ENCODE measurements at regions not wholly inside any gene's neighbourhood (a gene's known extent, or its start where the extent isn't known, plus 50 kb on each side); places are given as distances from the start of the nearest gene placed in this dataset.

GRCh38 chr7:118372530-118372929, 148.0 kb downstream of the ANKRD7 start:
- TF ChIP-seq CTCF (IDR thresholded peaks at IDR 0.05; ENCODE audit: poor library complexity, severe bottlenecking) (no peak), REST (IDR thresholded peaks at IDR 0.05; ENCODE audit: borderline replicate concordance) (no peak), MXI1 (conservative IDR thresholded peaks at IDR 0.05; ENCODE audit: poor library complexity, severe bottlenecking) (no peak), EP300 (conservative IDR thresholded peaks at IDR 0.05; ENCODE audit: poor library complexity, severe bottlenecking) (no peak), POLR2AphosphoS5 (IDR thresholded peaks at IDR 0.05) (no peak)

All from neural cell (in vitro differentiated cells).